Endothelial cell of umbilical vein (primary cell): ENCODE measurements at regions not wholly inside any gene's neighbourhood (a gene's known extent, or its start where the extent isn't known, plus 50 kb on each side); places are given as distances from the start of the nearest gene placed in this dataset.

Source experiments
- BruUV-seq: library from RNA; stranded (reverse); fragments of 400-500 nt; replicated peaks from 2 replicates; lab custom pipeline; 2021; lab: Mats Ljungman, UMichigan
- CTCF ChIA-PET: fragments of 300-600, 350-600 bp; sonication (Branson Sonifier 250); formaldehyde crosslinking; loops from one replicate; lab custom pipeline; 2021; ENCODE audit warnings: antibody characterized with exemption, inconsistent platforms; lab: Charles Lee
- POLR2A ChIA-PET: fragments of 300-600, 350-600 bp; sonication (Branson Sonifier 250); formaldehyde crosslinking; loops from one replicate; lab custom pipeline; 2021; ENCODE audit warnings: antibody characterized with exemption, inconsistent platforms; lab: Charles Lee
- DNase-seq: peaks from one replicate; pipeline ENCODE4 v3.0.0-alpha.2; 2011; ENCODE audit warnings: low read depth, low spot score
- FAIRE-seq: peaks from 2 replicates; lab custom pipeline; 2011; peaks lifted over from hg19 to GRCh38; lab: Jason Lieb, UNC
- H2AFZ ChIP-seq: 2 replicates; pipeline ENCODE4 v1.6.0; 2012; ENCODE audit warnings: low read depth, low read length, control low read depth, inconsistent platforms
- H3K27ac ChIP-seq: 2 replicates; pipeline ENCODE4 v1.5.1; 2011; ENCODE audit warnings: low read depth, mild to moderate bottlenecking, control low read depth, low read length, moderate library complexity; ENCODE audit not compliant: insufficient read depth
- H3K27me3 ChIP-seq, 2 experiments: 2 replicates each; pipeline versions ENCODE4 v1.6.0 to v1.6.1; 2011; ENCODE audit warnings: low read length in 2 of 2, mixed read lengths in 1 of 2; ENCODE audit not compliant: control insufficient read depth in 2 of 2, insufficient read depth in 2 of 2
- H3K36me3 ChIP-seq, 2 experiments: 2 replicates in 1 of 2; 3 replicates in 1 of 2; pipeline ENCODE4 v1.5.1; 2011; ENCODE audit warnings: low read length in 2 of 2, mild to moderate bottlenecking in 1 of 2, moderate library complexity in 1 of 2; ENCODE audit not compliant: control insufficient read depth in 2 of 2, insufficient read depth in 2 of 2; ENCODE audit errors: extremely low read depth in 1 of 2
- H3K4me1 ChIP-seq: 3 replicates; pipeline ENCODE4 v1.5.1; 2011; ENCODE audit warnings: mild to moderate bottlenecking, low read length; ENCODE audit not compliant: control insufficient read depth, insufficient read depth; ENCODE audit errors: extremely low read depth
- H3K4me2 ChIP-seq: 2 replicates; pipeline ENCODE4 v1.6.1; 2011; ENCODE audit warnings: low read length, control low read depth, mixed read lengths; ENCODE audit not compliant: insufficient read depth
- H3K4me3 ChIP-seq, 3 experiments: fragments of 200-600 bp in 1 of 3; sonication (generic), shearing (Covaris generic) in 1 of 3; replicated peaks in 1 of 3; 2 replicates each; pipeline ENCODE4 v1.5.1; 2011 to 2016; ENCODE audit warnings: control low read depth in 3 of 3, low read length in 3 of 3, mild to moderate bottlenecking in 2 of 3, inconsistent platforms in 1 of 3, low read depth in 1 of 3, moderate library complexity in 1 of 3; ENCODE audit not compliant: insufficient read depth in 1 of 3
- H3K79me2 ChIP-seq: 2 replicates; pipeline ENCODE4 v1.6.0; 2012; ENCODE audit warnings: low read length, inconsistent platforms; ENCODE audit not compliant: control insufficient read depth, insufficient read depth
- H3K9ac ChIP-seq: replicated peaks from 2 replicates; pipeline ENCODE3; 2011; ENCODE audit warnings: low read length, control low read depth; ENCODE audit not compliant: insufficient read depth; ENCODE audit errors: extremely low read depth
- H3K9me1 ChIP-seq: replicated peaks from 3 replicates; pipeline ENCODE4 v1.6.0; 2011; ENCODE audit warnings: mild to moderate bottlenecking, low read length; ENCODE audit not compliant: control insufficient read depth, insufficient read depth; ENCODE audit errors: extremely low read depth
- H3K9me3 ChIP-seq: replicated peaks from 2 replicates; pipeline ENCODE4 v1.5.1; 2012; ENCODE audit warnings: low read length, inconsistent platforms; ENCODE audit not compliant: control insufficient read depth, insufficient read depth
- H4K20me1 ChIP-seq: replicated peaks from 2 replicates; pipeline ENCODE3; 2011; ENCODE audit warnings: mild to moderate bottlenecking, low read length; ENCODE audit not compliant: control insufficient read depth, insufficient read depth; ENCODE audit errors: extremely low read depth
- EZH2 ChIP-seq: IDR thresholded peaks from 2 replicates; pipeline ENCODE4 v1.6.1; 2012; ENCODE audit warnings: borderline replicate concordance, low read depth, mild to moderate bottlenecking, moderate library complexity, low read length, inconsistent platforms; ENCODE audit not compliant: severe bottlenecking
- FOS ChIP-seq: IDR thresholded peaks from 2 replicates; pipeline ENCODE4 v1.6.1; 2011; ENCODE audit warnings: mild to moderate bottlenecking, low read length, moderate library complexity, borderline replicate concordance; ENCODE audit not compliant: insufficient read depth
- GATA2 ChIP-seq: IDR thresholded peaks from 2 replicates; pipeline ENCODE4 v1.7.0; 2011; ENCODE audit warnings: low read depth, mild to moderate bottlenecking, moderate library complexity, mixed read lengths, low read length; ENCODE audit not compliant: insufficient read length, insufficient read depth
- JUN ChIP-seq: IDR thresholded peaks from 2 replicates; pipeline ENCODE4 v1.6.1; 2011; ENCODE audit warnings: borderline replicate concordance, low read depth; ENCODE audit not compliant: insufficient read length, insufficient read depth
- MYC ChIP-seq: IDR thresholded peaks from one replicate; pipeline ENCODE4 v1.6.1; 2011; ENCODE audit warnings: mild to moderate bottlenecking, low read depth, low read length
- POLR2A ChIP-seq: IDR thresholded peaks from 2 replicates; pipeline ENCODE4 v1.6.1; 2012; ENCODE audit warnings: low read depth, mild to moderate bottlenecking, control low read depth, low read length
- POLR2AphosphoS5 ChIP-seq: IDR thresholded peaks from 2 replicates; pipeline ENCODE4 v1.6.1; 2012; ENCODE audit warnings: low read depth, mild to moderate bottlenecking, control low read depth, low read length, moderate library complexity; ENCODE audit not compliant: insufficient read depth
- dilution Hi-C: fragments of 300-500 bp; cut with MboI; formaldehyde crosslinking; loops from one replicate; pipeline ENCODE4 v1.15.0; 2019; ENCODE audit warnings: low sequenced_read_pairs; ENCODE audit not compliant: extremely low pct_ligation_motif_present
- intact Hi-C: fragments of 100-400 bp; cut with micrococcal nuclease; formaldehyde crosslinking; loops from one replicate; pipeline ENCODE4 v1.10.0; 2022
- TF ChIP-seq, protein P1 (sequence below), 2 donors: IDR thresholded peaks; 1 replicate in 1 of 2; 2 replicates in 1 of 2; pipeline ENCODE4 v1.5.1; 2011; ENCODE audit warnings: low read length in 2 of 2, mild to moderate bottlenecking in 2 of 2, moderate library complexity in 2 of 2, control low read depth in 1 of 2, inconsistent platforms in 1 of 2, low read depth in 1 of 2; ENCODE audit not compliant: insufficient read depth in 1 of 2; ENCODE audit errors: extremely low read depth in 1 of 2
- TF ChIP-seq, protein P2 (sequence below): IDR thresholded peaks from 2 replicates; pipeline ENCODE4 v1.6.1; 2011; ENCODE audit not compliant: insufficient read depth, insufficient read length

DNA sequence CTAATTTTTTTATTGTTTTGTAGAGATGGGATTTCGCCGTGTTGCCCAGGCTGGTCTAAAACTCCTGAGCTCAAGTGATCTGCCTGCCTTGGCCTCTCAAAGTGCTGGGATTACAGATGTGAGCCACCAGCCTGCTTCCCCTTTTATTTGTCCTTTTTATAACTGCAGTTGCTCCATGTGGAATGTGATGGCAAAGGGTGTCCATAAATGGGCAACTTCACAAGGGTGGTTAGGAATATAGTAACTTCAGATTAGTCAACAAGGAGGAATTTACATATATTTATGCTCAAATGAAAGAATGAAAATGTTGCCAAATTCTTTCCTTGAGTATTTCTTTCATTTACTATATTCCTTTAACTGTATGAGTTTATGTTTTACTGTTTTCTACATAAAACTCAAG is 182.9 kb downstream of the BACH1 start:
- no peak overlapping the region for H3K9ac ChIP-seq
- no peaks in the 10 kb centered on the region for H3K79me2 ChIP-seq
- H2AFZ ChIP-seq = no peak overlapping the region
- no peaks in the 10 kb centered on the region for H4K20me1 ChIP-seq
- no peak overlapping the region for H3K4me3 ChIP-seq
- no peak overlapping the region for H3K4me2 ChIP-seq
- FAIRE-seq (no peak), DNase-seq (no peak)
- H3K9me1 ChIP-seq = no peaks in the 10 kb centered on the region
- no peaks in the 10 kb centered on the region for H3K4me1 ChIP-seq
- TF ChIP-seq FOS = no peak
- TF ChIP-seq JUN = no peak
- no peak for TF ChIP-seq POLR2A
- no peak for TF ChIP-seq POLR2AphosphoS5
- TF ChIP-seq, protein P1, sequence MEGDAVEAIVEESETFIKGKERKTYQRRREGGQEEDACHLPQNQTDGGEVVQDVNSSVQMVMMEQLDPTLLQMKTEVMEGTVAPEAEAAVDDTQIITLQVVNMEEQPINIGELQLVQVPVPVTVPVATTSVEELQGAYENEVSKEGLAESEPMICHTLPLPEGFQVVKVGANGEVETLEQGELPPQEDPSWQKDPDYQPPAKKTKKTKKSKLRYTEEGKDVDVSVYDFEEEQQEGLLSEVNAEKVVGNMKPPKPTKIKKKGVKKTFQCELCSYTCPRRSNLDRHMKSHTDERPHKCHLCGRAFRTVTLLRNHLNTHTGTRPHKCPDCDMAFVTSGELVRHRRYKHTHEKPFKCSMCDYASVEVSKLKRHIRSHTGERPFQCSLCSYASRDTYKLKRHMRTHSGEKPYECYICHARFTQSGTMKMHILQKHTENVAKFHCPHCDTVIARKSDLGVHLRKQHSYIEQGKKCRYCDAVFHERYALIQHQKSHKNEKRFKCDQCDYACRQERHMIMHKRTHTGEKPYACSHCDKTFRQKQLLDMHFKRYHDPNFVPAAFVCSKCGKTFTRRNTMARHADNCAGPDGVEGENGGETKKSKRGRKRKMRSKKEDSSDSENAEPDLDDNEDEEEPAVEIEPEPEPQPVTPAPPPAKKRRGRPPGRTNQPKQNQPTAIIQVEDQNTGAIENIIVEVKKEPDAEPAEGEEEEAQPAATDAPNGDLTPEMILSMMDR (IDR thresholded peaks at IDR 0.05; ENCODE audit: extremely low read depth in 1 of 2, insufficient read depth in 1 of 2, low read depth in 1 of 2, low read length in 2 of 2) = no peak
- no peak for TF ChIP-seq GATA2
- TF ChIP-seq, protein P2, sequence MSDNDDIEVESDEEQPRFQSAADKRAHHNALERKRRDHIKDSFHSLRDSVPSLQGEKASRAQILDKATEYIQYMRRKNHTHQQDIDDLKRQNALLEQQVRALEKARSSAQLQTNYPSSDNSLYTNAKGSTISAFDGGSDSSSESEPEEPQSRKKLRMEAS = no peak
- TF ChIP-seq EZH2 = no peak
- TF ChIP-seq MYC = no peak
- ChIA-PET CTCF (interaction anchor here (0.8 to 1.1 kb wide), 2 partner anchors 21 to 368 kb away, joined by 3 read pairs; no protein-coding TSS in a partner anchor), POLR2A (no interaction called here)
- H3K9me3 ChIP-seq = no peaks in the 10 kb centered on the region
- H3K27me3 ChIP-seq = peaks cover 0 to 2% of the 10 kb centered on the region in 2 experiments
- dilution Hi-C loops = no loop called here
- BruUV-seq = no TSS peak
- H3K36me3 ChIP-seq = no peaks in the 10 kb centered on the region
- H3K27ac ChIP-seq = no peak overlapping the region
- intact Hi-C loops = no loop called here
